ENCODE measurements at regions not wholly inside any gene's neighbourhood (a gene's known extent, or its start where the extent isn't known, plus 50 kb on each side); places are given as distances from the start of the nearest gene placed in this dataset.

- TF ChIP-seq CTCF (IDR thresholded peaks at IDR 0.05) (no peak), POLR2A (IDR thresholded peaks at IDR 0.05) (no peak)
Observed at GRCh38 chr5:85651731-85652130, 966.0 kb upstream of the COX7C start.
